ENCODE measurements at regions not wholly inside any gene's neighbourhood (a gene's known extent, or its start where the extent isn't known, plus 50 kb on each side); places are given as distances from the start of the nearest gene placed in this dataset.
"Not testable (repeated sequence)": the region's sequence is repeated elsewhere in the genome, so short reads cannot be mapped to it uniquely, and the experiment has no call there.

DNA sequence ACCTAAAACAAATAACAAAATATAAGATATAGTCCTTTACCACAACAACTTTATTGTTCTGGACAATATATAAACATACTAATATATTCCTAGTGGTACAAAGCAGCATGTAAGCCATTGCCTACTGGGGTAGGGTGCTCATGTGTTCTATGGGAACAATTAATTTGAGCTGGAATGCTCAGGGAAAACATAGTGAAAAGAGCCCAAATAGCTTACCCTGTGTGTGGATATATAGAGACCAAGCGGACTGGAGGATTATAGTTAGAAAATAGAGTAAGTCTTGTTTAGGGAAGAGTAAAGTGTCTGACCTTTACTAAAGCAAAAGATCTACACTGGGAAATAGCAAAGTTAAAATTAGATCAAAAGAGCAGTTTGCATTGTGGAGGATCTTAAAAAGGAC, 64.8 kb downstream of the MAD2L1 start:
- Histone ChIP-seq H3K9me3 (ENCODE audit: insufficient read depth, low read length) (no peaks in the 10 kb centered on the region), H3K27ac (ENCODE audit: low read length) (no peak overlapping the region), H3K9ac (ENCODE audit: low read length) (no peak overlapping the region), H4K20me1 (ENCODE audit: insufficient read depth, low read length) (no peaks in the 10 kb centered on the region), H2AFZ (ENCODE audit: low read depth, low read length) (no peak overlapping the region), H3K36me3 (replicated peaks; ENCODE audit: low read depth, low read length) (no peaks in the 10 kb centered on the region), H3K4me3 (ENCODE audit: low read length) (no peak overlapping the region), H3K4me1 (ENCODE audit: low read length) (no peaks in the 10 kb centered on the region), H3K27me3 (ENCODE audit: low read depth, low read length) (no peaks in the 10 kb centered on the region), H3K79me2 (ENCODE audit: low read length) (no peaks in the 10 kb centered on the region), H3K4me2 (ENCODE audit: low read length) (no peak overlapping the region)
- no peak for TF ChIP-seq EZH2phosphoT487 (IDR thresholded peaks at IDR 0.05; ENCODE audit: low read depth)
- TF ChIP-seq, protein P1, sequence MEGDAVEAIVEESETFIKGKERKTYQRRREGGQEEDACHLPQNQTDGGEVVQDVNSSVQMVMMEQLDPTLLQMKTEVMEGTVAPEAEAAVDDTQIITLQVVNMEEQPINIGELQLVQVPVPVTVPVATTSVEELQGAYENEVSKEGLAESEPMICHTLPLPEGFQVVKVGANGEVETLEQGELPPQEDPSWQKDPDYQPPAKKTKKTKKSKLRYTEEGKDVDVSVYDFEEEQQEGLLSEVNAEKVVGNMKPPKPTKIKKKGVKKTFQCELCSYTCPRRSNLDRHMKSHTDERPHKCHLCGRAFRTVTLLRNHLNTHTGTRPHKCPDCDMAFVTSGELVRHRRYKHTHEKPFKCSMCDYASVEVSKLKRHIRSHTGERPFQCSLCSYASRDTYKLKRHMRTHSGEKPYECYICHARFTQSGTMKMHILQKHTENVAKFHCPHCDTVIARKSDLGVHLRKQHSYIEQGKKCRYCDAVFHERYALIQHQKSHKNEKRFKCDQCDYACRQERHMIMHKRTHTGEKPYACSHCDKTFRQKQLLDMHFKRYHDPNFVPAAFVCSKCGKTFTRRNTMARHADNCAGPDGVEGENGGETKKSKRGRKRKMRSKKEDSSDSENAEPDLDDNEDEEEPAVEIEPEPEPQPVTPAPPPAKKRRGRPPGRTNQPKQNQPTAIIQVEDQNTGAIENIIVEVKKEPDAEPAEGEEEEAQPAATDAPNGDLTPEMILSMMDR (IDR thresholded peaks at IDR 0.05; ENCODE audit: low read depth, low read length), result no peak

DNA sequence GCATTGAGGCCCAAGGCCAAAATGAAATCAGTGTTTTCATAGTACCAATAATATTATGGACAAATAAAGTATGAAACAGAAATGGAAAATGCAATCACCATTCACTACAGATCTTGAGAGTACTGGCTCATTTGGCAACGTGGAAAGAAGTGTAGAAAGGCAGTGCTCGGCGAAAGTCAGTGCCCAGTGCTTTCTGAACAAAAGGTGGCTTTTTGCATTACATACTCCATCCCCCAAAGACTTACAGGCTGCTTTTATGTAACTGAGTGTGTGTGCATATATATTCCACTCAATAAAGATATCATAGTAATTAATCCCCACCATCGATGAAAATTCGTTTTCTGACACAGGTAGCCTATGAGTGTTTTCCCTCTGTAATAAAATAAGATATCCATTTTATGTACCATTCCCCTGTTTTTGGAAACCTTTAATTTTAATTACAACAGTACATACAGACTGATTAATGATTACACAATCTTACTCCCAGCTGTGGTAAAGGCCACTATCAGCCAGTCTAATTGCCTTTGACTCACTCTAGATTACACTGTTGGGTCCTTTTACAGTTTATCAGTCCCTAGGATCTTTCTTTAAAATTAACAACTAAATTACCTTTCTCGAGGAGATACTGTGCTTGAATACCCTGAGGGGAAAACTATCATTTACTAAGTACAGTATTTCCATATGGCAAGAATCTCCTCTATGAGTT, 65.9 kb downstream of the MAD2L1 start:
- Histone ChIP-seq H2AFZ (ENCODE audit: low read depth, low read length) (no peak overlapping the region), H3K4me2 (ENCODE audit: low read length) (no peak overlapping the region), H3K9me3 (ENCODE audit: insufficient read depth, low read length) (no peaks in the 10 kb centered on the region), H3K36me3 (replicated peaks; ENCODE audit: low read depth, low read length) (no peaks in the 10 kb centered on the region), H3K79me2 (ENCODE audit: low read length) (no peaks in the 10 kb centered on the region), H4K20me1 (ENCODE audit: insufficient read depth, low read length) (no peaks in the 10 kb centered on the region), H3K9ac (ENCODE audit: low read length) (no peak overlapping the region), H3K27me3 (ENCODE audit: low read depth, low read length) (no peaks in the 10 kb centered on the region), H3K27ac (ENCODE audit: low read length) (no peak overlapping the region), H3K4me1 (ENCODE audit: low read length) (no peaks in the 10 kb centered on the region), H3K4me3 (ENCODE audit: low read length) (no peak overlapping the region)
- TF ChIP-seq, protein P1 (IDR thresholded peaks at IDR 0.05; ENCODE audit: low read depth, low read length), result no peak
- TF ChIP-seq EZH2phosphoT487 (IDR thresholded peaks at IDR 0.05; ENCODE audit: low read depth), result no peak

DNA sequence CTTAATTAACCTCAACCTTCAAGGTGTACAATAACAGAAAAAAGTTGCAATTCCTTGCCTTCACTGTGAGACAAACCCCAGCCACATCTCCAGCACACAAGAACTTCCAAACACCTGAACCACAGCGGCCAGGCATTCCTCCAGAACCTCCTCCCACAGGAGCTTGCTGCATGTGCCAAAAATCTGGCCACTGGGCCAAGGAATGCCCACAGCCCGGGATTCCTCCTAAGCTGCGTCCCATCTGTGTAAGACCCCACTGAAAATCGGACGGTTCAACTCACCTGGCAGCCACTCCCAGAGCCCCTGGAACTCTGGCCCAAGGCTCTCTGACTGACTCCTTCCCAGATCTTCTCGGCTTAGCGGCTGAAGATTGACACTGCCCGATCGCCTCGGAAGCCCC, 70.6 kb downstream of the MAD2L1 start:
- not testable (repeated sequence) for H3K27me3 ChIP-seq (ENCODE audit: low read depth, low read length); H3K79me2 ChIP-seq (ENCODE audit: low read length); H3K4me1 ChIP-seq (ENCODE audit: low read length); H3K36me3 ChIP-seq (replicated peaks; ENCODE audit: low read depth, low read length); H2AFZ ChIP-seq (ENCODE audit: low read depth, low read length); H3K4me2 ChIP-seq (ENCODE audit: low read length); H3K27ac ChIP-seq (ENCODE audit: low read length); H3K4me3 ChIP-seq (ENCODE audit: low read length); H4K20me1 ChIP-seq (ENCODE audit: insufficient read depth, low read length); H3K9ac ChIP-seq (ENCODE audit: low read length); H3K9me3 ChIP-seq (ENCODE audit: insufficient read depth, low read length)

DNA sequence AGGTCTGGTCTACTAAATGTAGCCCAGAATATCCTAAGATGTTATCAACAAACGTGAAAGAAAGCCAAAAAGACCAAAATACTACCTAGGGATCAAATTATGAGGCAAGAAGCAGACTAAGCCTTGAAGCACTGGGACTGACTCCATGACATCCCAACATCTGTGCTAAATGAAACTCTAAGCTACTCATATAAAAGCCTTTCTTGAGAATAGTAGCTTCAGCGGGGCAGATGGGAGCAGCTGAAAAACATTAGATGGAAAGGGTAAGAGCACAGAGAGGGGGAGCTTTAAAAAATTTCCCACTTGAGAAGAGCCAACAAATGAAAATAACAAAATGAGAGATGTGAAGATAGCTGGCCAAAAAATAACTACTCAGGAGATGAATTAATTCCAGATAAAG, 81.7 kb downstream of the MAD2L1 start:
- Histone ChIP-seq H3K79me2 (ENCODE audit: low read length) (no peaks in the 10 kb centered on the region), H3K27ac (ENCODE audit: low read length) (no peak overlapping the region), H3K27me3 (ENCODE audit: low read depth, low read length) (no peaks in the 10 kb centered on the region), H4K20me1 (ENCODE audit: insufficient read depth, low read length) (no peaks in the 10 kb centered on the region), H3K4me3 (ENCODE audit: low read length) (no peak overlapping the region), H3K9me3 (ENCODE audit: insufficient read depth, low read length) (no peaks in the 10 kb centered on the region), H3K4me2 (ENCODE audit: low read length) (no peak overlapping the region), H3K36me3 (replicated peaks; ENCODE audit: low read depth, low read length) (no peaks in the 10 kb centered on the region), H3K4me1 (ENCODE audit: low read length) (peaks cover 3% of the 10 kb centered on the region; the same call in 1 of the 2 replicates), H3K9ac (ENCODE audit: low read length) (no peak overlapping the region), H2AFZ (ENCODE audit: low read depth, low read length) (no peak overlapping the region)
- TF ChIP-seq, protein P1 (IDR thresholded peaks at IDR 0.05; ENCODE audit: low read depth, low read length), result no peak
- no peak for TF ChIP-seq EZH2phosphoT487 (IDR thresholded peaks at IDR 0.05; ENCODE audit: low read depth)

All from OCI-LY3 (cell line).